GM12878 (cell line): ENCODE measurements at regions not wholly inside any gene's neighbourhood (a gene's known extent, or its start where the extent isn't known, plus 50 kb on each side); places are given as distances from the start of the nearest gene placed in this dataset.

Experiments used
- ATAC-seq: fragments of 200-7000 bp; cut with Tn5 transposase; 3 replicates; pipeline ENCODE4 v1.9.1; 2020; ENCODE audit warnings: mild to moderate bottlenecking, moderate library complexity
- BruUV-seq: library from RNA; stranded (reverse); fragments of 400-500 nt; replicated peaks from 2 replicates; lab custom pipeline; 2021; lab: Mats Ljungman, UMichigan
- CTCF ChIA-PET: fragments of 300-600 bp; sonication (Branson Sonifier 250); formaldehyde crosslinking; extraction: SDS; loops from one replicate; lab custom pipeline; 2021; ENCODE audit warnings: inconsistent platforms; lab: Yijun Ruan, JAX
- POLR2A ChIA-PET: fragments of 350-600 bp; formaldehyde crosslinking; extraction: SDS; loops from one replicate; lab custom pipeline; 2021; ENCODE audit warnings: inconsistent platforms; lab: Charles Lee
- RAD21 ChIA-PET: fragments of 300-600 bp; sonication (Branson Sonifier 250); formaldehyde crosslinking; loops from one replicate; lab custom pipeline; 2023; ENCODE audit warnings: antibody characterized with exemption; ENCODE audit not compliant: unreplicated experiment; lab: Charles Lee
- SMC1A ChIA-PET: fragments of 300-600 bp; sonication (Branson Sonifier 250); formaldehyde crosslinking; loops from one replicate; lab custom pipeline; 2023; ENCODE audit not compliant: unreplicated experiment, uncharacterized antibody; lab: Charles Lee
- DNase-seq: peaks from one replicate; pipeline ENCODE4 v3.0.0-alpha.2; 2011; ENCODE audit warnings: low read depth, low spot score
- FAIRE-seq: peaks from 3 replicates; lab custom pipeline; 2011; peaks lifted over from hg19 to GRCh38; lab: Jason Lieb, UNC
- H2AFZ ChIP-seq: 2 replicates; pipeline ENCODE4 v1.6.0; 2011; ENCODE audit warnings: low read depth, low read length, control low read depth; ENCODE audit not compliant: control insufficient read depth
- H3K27ac ChIP-seq: 2 replicates; pipeline ENCODE4 v1.5.1; 2011; ENCODE audit warnings: control low read depth; ENCODE audit not compliant: control insufficient read depth, insufficient read depth
- H3K27me3 ChIP-seq, 2 experiments: replicated peaks in 1 of 2; 2 replicates each; pipeline versions ENCODE4 v1.6.0 to v1.6.1; 2011; ENCODE audit warnings: low read length in 1 of 2; ENCODE audit not compliant: control insufficient read depth in 2 of 2, insufficient read depth in 2 of 2
- H3K36me3 ChIP-seq, 2 experiments: 2 replicates each; pipeline ENCODE4 v1.5.1; 2011; ENCODE audit warnings: low read length in 1 of 2; ENCODE audit not compliant: control insufficient read depth in 2 of 2, insufficient read depth in 2 of 2
- H3K4me1 ChIP-seq: 2 replicates; pipeline ENCODE4 v1.6.1; 2011; ENCODE audit warnings: mild to moderate bottlenecking, low read length, moderate library complexity, mixed read lengths; ENCODE audit not compliant: control insufficient read depth, insufficient read depth
- H3K4me2 ChIP-seq: 2 replicates; pipeline ENCODE4 v1.6.0; 2011; ENCODE audit warnings: control low read depth; ENCODE audit not compliant: control insufficient read depth, insufficient read depth
- H3K4me3 ChIP-seq: fragments of 200-600 bp; sonication (generic); 2 replicates; pipeline ENCODE4 v1.5.1; 2016
- H3K79me2 ChIP-seq: 2 replicates; pipeline ENCODE4 v1.6.0; 2011; ENCODE audit warnings: low read length; ENCODE audit not compliant: control insufficient read depth, insufficient read depth
- H3K9ac ChIP-seq: 2 replicates; pipeline ENCODE4 v1.8.0; 2011; ENCODE audit warnings: low read length, control low read depth, mixed read lengths; ENCODE audit not compliant: control insufficient read depth, insufficient read depth
- H3K9me3 ChIP-seq: replicated peaks from 3 replicates; pipeline ENCODE4 v1.5.1; 2011; ENCODE audit warnings: mild to moderate bottlenecking, low read length; ENCODE audit not compliant: control insufficient read depth, insufficient read depth
- H4K20me1 ChIP-seq: 2 replicates; pipeline ENCODE4 v1.6.0; 2011; ENCODE audit not compliant: control insufficient read depth, insufficient read depth
- CHD4 ChIP-seq: fragments of 200-600 bp; sonication (generic); IDR thresholded peaks from 2 replicates; pipeline ENCODE4 v1.6.1; 2016; ENCODE audit warnings: mild to moderate bottlenecking
- LARP7 ChIP-seq: fragments of 450-650 bp; IDR thresholded peaks from 2 replicates; pipeline ENCODE4 v1.6.1; 2017; ENCODE audit warnings: mild to moderate bottlenecking
- RBBP5 ChIP-seq: fragments of 200-600 bp; sonication (generic); conservative IDR thresholded peaks from 2 replicates; pipeline ENCODE4 v1.6.1; 2016
- SREBF1 ChIP-seq: IDR thresholded peaks from 2 replicates; pipeline ENCODE4 v1.6.1; 2012; ENCODE audit warnings: mild to moderate bottlenecking, low read length
- SRF ChIP-seq, 2 experiments: IDR thresholded peaks; 2 replicates each; pipeline ENCODE4 v1.6.1; 2011; ENCODE audit warnings: low read depth in 2 of 2, low read length in 2 of 2, mild to moderate bottlenecking in 1 of 2, moderate library complexity in 1 of 2
- ZNF274 ChIP-seq: IDR thresholded peaks from one replicate; pipeline ENCODE4 v1.8.0; 2011; ENCODE audit not compliant: insufficient read length, insufficient read depth
- WGBS: methylation state at CpG from one replicate; pipeline ENCODE4 v1.1.6; 2016; ENCODE audit warnings: low lambda C conversion rate; ENCODE audit not compliant: insufficient replicate concordance, insufficient coverage; ENCODE audit errors: missing lambda C conversion rate; 5-methylcytosine and 5-hydroxymethylcytosine counted together
- in situ Hi-C: fragments of 300-500 bp; cut with MboI; formaldehyde crosslinking; loops from 9 replicates; pipeline ENCODE4 v1.14.3; 2018; ENCODE audit warnings: mixed read lengths
- intact Hi-C: fragments of 100-400 bp; cut with micrococcal nuclease; formaldehyde crosslinking; loops from one replicate; pipeline ENCODE4 v1.14.2; 2022; ENCODE audit not compliant: unreplicated experiment
- TF ChIP-seq, protein P1 (sequence below): fragments of 450-650 bp; formaldehyde crosslinking; IDR thresholded peaks from 2 replicates; pipeline ENCODE4 v1.5.0; 2022; ENCODE audit warnings: mild to moderate bottlenecking, missing genetic modification characterization
- TF ChIP-seq, protein P2 (sequence below): fragments of 450-650 bp; IDR thresholded peaks from 2 replicates; pipeline ENCODE4 v1.6.1; 2018; ENCODE audit warnings: borderline replicate concordance, mild to moderate bottlenecking; ENCODE audit not compliant: partially characterized antibody

DNA sequence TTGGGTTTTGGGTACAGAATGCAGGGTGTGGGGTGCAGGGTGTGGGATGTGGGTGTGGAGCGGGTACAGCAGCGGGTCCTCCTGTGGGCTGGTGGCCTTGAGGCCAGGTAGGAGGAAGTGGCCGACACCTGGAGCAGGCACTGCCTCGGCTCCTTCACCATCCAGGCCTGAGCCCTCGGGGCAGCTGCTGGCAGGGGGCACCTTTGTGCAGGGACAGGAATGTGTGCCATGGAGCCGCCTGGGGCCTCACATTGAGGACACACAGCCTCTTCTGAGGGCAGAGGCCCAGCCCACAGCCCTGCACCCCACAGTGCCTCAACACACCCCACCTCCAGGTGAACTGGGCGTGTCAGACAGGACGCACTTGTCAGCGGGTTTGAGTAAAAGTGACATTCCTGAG lies 984.0 kb downstream of the BRD1 start:
- Histone ChIP-seq H3K4me3 (no peak overlapping the region), H3K79me2 (no peaks in the 10 kb centered on the region), H3K36me3 (no peaks in the 10 kb centered on the region), H3K27me3 (no peaks in the 10 kb centered on the region), H3K27ac (no peak overlapping the region), H3K9ac (no peak overlapping the region), H3K4me2 (no peak overlapping the region), H3K4me1 (no peaks in the 10 kb centered on the region), H4K20me1 (no peaks in the 10 kb centered on the region), H3K9me3 (no peaks in the 10 kb centered on the region; the same call in 2 of the 3 replicates), H2AFZ (no peak overlapping the region)
- ATAC-seq = no peak
- FAIRE-seq = no peak
- intact Hi-C loops = no loop called here
- no peak for DNase-seq
- SMC1A ChIA-PET = no interaction called here
- POLR2A ChIA-PET = no interaction called here
- in situ Hi-C loops = no loop called here
- RAD21 ChIA-PET = no interaction called here
- CTCF ChIA-PET = no interaction called here
- 29% methylated on average over 6 of the region's 9 CpGs for WGBS
- TF ChIP-seq SRF (IDR thresholded peaks at IDR 0.05; ENCODE audit: low read depth in 2 of 2, low read length in 2 of 2) (no peak), LARP7 (no peak), RBBP5 (no peak), ZNF274 (no peak), CHD4 (no peak), SREBF1 (no peak)
- TF ChIP-seq, protein P1, sequence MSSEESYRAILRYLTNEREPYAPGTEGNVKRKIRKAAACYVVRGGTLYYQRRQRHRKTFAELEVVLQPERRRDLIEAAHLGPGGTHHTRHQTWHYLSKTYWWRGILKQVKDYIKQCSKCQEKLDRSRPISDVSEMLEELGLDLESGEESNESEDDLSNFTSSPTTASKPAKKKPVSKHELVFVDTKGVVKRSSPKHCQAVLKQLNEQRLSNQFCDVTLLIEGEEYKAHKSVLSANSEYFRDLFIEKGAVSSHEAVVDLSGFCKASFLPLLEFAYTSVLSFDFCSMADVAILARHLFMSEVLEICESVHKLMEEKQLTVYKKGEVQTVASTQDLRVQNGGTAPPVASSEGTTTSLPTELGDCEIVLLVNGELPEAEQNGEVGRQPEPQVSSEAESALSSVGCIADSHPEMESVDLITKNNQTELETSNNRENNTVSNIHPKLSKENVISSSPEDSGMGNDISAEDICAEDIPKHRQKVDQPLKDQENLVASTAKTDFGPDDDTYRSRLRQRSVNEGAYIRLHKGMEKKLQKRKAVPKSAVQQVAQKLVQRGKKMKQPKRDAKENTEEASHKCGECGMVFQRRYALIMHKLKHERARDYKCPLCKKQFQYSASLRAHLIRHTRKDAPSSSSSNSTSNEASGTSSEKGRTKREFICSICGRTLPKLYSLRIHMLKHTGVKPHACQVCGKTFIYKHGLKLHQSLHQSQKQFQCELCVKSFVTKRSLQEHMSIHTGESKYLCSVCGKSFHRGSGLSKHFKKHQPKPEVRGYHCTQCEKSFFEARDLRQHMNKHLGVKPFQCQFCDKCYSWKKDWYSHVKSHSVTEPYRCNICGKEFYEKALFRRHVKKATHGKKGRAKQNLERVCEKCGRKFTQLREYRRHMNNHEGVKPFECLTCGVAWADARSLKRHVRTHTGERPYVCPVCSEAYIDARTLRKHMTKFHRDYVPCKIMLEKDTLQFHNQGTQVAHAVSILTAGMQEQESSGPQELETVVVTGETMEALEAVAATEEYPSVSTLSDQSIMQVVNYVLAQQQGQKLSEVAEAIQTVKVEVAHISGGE = no peak
- TF ChIP-seq, protein P2, sequence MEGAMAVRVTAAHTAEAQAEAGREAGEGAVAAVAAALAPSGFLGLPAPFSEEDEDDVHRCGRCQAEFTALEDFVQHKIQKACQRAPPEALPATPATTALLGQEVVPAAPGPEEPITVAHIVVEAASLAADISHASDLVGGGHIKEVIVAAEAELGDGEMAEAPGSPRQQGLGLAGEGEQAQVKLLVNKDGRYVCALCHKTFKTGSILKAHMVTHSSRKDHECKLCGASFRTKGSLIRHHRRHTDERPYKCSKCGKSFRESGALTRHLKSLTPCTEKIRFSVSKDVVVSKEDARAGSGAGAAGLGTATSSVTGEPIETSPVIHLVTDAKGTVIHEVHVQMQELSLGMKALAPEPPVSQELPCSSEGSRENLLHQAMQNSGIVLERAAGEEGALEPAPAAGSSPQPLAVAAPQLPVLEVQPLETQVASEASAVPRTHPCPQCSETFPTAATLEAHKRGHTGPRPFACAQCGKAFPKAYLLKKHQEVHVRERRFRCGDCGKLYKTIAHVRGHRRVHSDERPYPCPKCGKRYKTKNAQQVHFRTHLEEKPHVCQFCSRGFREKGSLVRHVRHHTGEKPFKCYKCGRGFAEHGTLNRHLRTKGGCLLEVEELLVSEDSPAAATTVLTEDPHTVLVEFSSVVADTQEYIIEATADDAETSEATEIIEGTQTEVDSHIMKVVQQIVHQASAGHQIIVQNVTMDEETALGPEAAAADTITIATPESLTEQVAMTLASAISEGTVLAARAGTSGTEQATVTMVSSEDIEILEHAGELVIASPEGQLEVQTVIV = no peak
- no TSS peak for BruUV-seq
